ENCODE measurements at regions not wholly inside any gene's neighbourhood (a gene's known extent, or its start where the extent isn't known, plus 50 kb on each side); places are given as distances from the start of the nearest gene placed in this dataset.

DNA sequence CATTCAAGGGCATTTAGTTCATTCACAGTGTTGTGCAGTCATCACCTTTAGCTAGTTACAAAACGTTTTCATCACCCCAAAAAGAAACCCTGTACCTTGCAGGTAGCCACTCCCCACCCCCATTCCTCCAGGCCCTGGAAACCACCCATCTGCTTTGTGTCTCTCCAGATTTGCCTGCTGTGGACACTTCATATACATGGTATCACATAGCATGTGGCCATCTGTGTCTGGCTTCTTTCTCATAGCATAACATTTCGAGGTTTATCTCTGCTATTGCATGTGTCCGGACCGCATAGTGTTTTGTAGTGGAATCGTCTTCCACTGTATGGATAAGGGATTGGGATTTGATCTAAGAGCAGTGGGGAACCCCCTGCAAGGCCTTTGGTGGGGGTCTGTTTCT, 143.1 kb downstream of the AACS start (continued):
- TF ChIP-seq, protein P1, sequence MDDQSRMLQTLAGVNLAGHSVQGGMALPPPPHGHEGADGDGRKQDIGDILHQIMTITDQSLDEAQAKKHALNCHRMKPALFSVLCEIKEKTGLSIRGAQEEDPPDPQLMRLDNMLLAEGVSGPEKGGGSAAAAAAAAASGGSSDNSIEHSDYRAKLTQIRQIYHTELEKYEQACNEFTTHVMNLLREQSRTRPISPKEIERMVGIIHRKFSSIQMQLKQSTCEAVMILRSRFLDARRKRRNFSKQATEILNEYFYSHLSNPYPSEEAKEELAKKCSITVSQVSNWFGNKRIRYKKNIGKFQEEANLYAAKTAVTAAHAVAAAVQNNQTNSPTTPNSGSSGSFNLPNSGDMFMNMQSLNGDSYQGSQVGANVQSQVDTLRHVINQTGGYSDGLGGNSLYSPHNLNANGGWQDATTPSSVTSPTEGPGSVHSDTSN (IDR thresholded peaks at IDR 0.05; ENCODE audit: insufficient replicate concordance, low read depth, low read length): no peak
- TF ChIP-seq BHLHE40 (IDR thresholded peaks at IDR 0.05; ENCODE audit: borderline replicate concordance in 1 of 2, low read depth in 2 of 2, low read length in 1 of 2) (no peak), NRF1 (conservative IDR thresholded peaks at IDR 0.05; ENCODE audit: low read depth, low read length) (no peak), FOXM1 (IDR thresholded peaks at IDR 0.05; ENCODE audit: low read depth, low read length) (no peak)

- Histone ChIP-seq H2AFZ (ENCODE audit: control insufficient read depth, low read depth, low read length) (no peak overlapping the region), H3K27me3 (replicated peaks in 1 of 2; ENCODE audit: control insufficient read depth in 2 of 2, insufficient read depth in 2 of 2, low read length in 1 of 2) (no peaks in the 10 kb centered on the region), H3K9ac (ENCODE audit: control insufficient read depth, insufficient read depth, low read length) (no peak overlapping the region), H3K79me2 (ENCODE audit: control insufficient read depth, insufficient read depth, low read length) (no peaks in the 10 kb centered on the region), H3K4me1 (ENCODE audit: control insufficient read depth, insufficient read depth, low read length) (no peaks in the 10 kb centered on the region), H3K27ac (ENCODE audit: control insufficient read depth, insufficient read depth) (no peak overlapping the region), H3K9me3 (replicated peaks; ENCODE audit: control insufficient read depth, insufficient read depth, low read length) (no peaks in the 10 kb centered on the region), H3K4me3 (no peak overlapping the region), H3K4me2 (ENCODE audit: control insufficient read depth, insufficient read depth) (no peak overlapping the region), H4K20me1 (ENCODE audit: control insufficient read depth, insufficient read depth) (no peaks in the 10 kb centered on the region), H3K36me3 (ENCODE audit: control insufficient read depth in 2 of 2, insufficient read depth in 2 of 2, low read length in 1 of 2) (no peaks in the 10 kb centered on the region)
- 52% methylated on average over 12 of the region's 12 CpGs for WGBS (ENCODE audit: insufficient coverage, insufficient replicate concordance, low lambda C conversion rate, missing lambda C conversion rate)
- in situ Hi-C loops (cut with MboI) (no loop called here), intact Hi-C loops (cut with micrococcal nuclease; ENCODE audit: unreplicated experiment) (no loop called here)
- ChIA-PET CTCF (no interaction called here), POLR2A (no interaction called here), SMC1A (ENCODE audit: uncharacterized antibody, unreplicated experiment) (no interaction called here), RAD21 (ENCODE audit: unreplicated experiment) (no interaction called here)
- DNase-seq (ENCODE audit: low read depth, low spot score) (no peak), ATAC-seq (no peak), FAIRE-seq (no peak)
- no TSS peak for BruUV-seq (replicated peaks)
- TF ChIP-seq POU2F2 (IDR thresholded peaks at IDR 0.05; ENCODE audit: borderline replicate concordance, low read depth, low read length): no peak
- no peak for TF ChIP-seq BCL11A (IDR thresholded peaks at IDR 0.05; ENCODE audit: low read depth, low read length)
- no peak for TF ChIP-seq YBX1 (IDR thresholded peaks at IDR 0.05)
- no peak for TF ChIP-seq ZBTB40 (IDR thresholded peaks at IDR 0.05; ENCODE audit: borderline replicate concordance)
- no peak for TF ChIP-seq GABPA (IDR thresholded peaks at IDR 0.05; ENCODE audit: low read depth)
- TF ChIP-seq ZNF217 (IDR thresholded peaks at IDR 0.05): no peak
- no peak for TF ChIP-seq MYC (IDR thresholded peaks at IDR 0.05; ENCODE audit: insufficient read depth, insufficient read length, insufficient replicate concordance, low read length, severe bottlenecking)
- no peak for TF ChIP-seq NR2F1 (conservative IDR thresholded peaks at IDR 0.05)
- no peak for TF ChIP-seq ZBTB4 (CRISPR knock-in tag; IDR thresholded peaks at IDR 0.05)
- TF ChIP-seq, protein P2, sequence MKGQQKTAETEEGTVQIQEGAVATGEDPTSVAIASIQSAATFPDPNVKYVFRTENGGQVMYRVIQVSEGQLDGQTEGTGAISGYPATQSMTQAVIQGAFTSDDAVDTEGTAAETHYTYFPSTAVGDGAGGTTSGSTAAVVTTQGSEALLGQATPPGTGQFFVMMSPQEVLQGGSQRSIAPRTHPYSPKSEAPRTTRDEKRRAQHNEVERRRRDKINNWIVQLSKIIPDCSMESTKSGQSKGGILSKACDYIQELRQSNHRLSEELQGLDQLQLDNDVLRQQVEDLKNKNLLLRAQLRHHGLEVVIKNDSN (IDR thresholded peaks at IDR 0.05; ENCODE audit: borderline replicate concordance, extremely low read length, insufficient read depth, low read depth, low read length): no peak
These were observed 143.7 kb downstream of the AACS start for GRCh38 chr12:125208942-125209341.
